IPS DF 6.9 (cell line): ENCODE measurements at regions not wholly inside any gene's neighbourhood (a gene's known extent, or its start where the extent isn't known, plus 50 kb on each side); places are given as distances from the start of the nearest gene placed in this dataset.
"Not testable (repeated sequence)": the region's sequence is repeated elsewhere in the genome, so short reads cannot be mapped to it uniquely, and the experiment has no call there.

ENCODE experiments used
- DNase-seq: peaks from one replicate; pipeline ENCODE4 v3.0.0-alpha.2; 2013; ENCODE audit warnings: low read depth, low spot score
- H3K27ac ChIP-seq: one replicate; pipeline ENCODE4 v1.5.1; 2013; ENCODE audit warnings: low read length, control low read depth
- H3K27me3 ChIP-seq: 2 replicates; pipeline ENCODE4 v1.6.1; 2013; ENCODE audit warnings: mild to moderate bottlenecking, low read length; ENCODE audit not compliant: control insufficient read depth, insufficient read depth
- H3K36me3 ChIP-seq: 2 replicates; pipeline ENCODE4 v1.6.1; 2013; ENCODE audit warnings: low read length; ENCODE audit not compliant: control insufficient read depth, insufficient read depth
- H3K4me1 ChIP-seq: 2 replicates; pipeline ENCODE4 v1.6.1; 2013; ENCODE audit warnings: low read length; ENCODE audit not compliant: control insufficient read depth, insufficient read depth
- H3K4me3 ChIP-seq: 2 replicates; pipeline ENCODE4 v1.5.1; 2013; ENCODE audit warnings: mild to moderate bottlenecking, low read length
- H3K9me3 ChIP-seq: 2 replicates; pipeline ENCODE4 v1.6.1; 2013; ENCODE audit warnings: low read length, inconsistent platforms; ENCODE audit not compliant: control insufficient read depth, insufficient read depth
- WGBS: extraction: QIAGEN DNeasy Blood & Tissue Kit; methylation state at CpG from one replicate; pipeline ENCODE4 v1.1.7; 2013; ENCODE audit warnings: mixed read lengths, missing lambda C conversion rate; ENCODE audit not compliant: insufficient read length, insufficient coverage; 5-methylcytosine and 5-hydroxymethylcytosine counted together

DNA sequence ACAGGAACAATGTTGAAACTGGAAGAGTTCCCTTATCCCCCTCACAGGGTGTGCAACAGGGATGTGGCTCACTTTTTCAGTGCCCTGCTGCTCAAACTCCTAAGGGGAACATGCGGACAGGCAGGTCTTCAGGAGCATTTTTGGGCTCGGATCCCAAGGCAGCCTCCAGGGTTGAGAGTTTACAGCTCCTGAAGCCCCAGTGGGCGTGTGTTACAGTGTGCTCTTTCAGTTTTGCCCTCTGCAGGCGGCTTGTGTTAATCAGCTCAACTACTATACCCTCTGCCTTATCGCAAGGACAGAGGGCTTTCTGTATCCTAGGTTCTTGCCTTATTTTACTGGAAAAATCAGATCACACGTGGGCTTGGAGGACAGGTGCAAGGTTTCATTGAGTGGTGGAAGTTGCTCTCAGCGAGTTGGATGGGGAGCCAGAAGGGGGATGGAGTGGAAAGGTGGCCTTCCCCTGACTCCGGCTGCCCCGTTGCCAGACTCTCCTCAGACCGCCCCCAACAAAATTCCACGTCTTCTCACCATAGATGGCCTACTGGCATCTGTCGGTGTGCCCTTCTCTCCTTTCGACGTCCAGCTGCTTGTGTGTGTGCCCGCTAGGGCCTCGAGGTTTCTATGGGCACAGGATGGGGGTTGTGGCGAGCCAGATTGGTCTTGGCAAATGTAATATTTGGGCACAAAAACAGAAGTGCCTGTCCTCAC, 541.9 kb downstream of the TMX3 start:
- no peaks in the 10 kb centered on the region for H3K4me1 ChIP-seq
- H3K27me3 ChIP-seq: no peaks in the 10 kb centered on the region
- H3K4me3 ChIP-seq: no peak overlapping the region
- no peaks in the 10 kb centered on the region for H3K36me3 ChIP-seq
- H3K9me3 ChIP-seq: no peaks in the 10 kb centered on the region
- no peak overlapping the region for H3K27ac ChIP-seq
- DNase-seq: peak; percentile 18
- no CpG with 5 or more reads among the region's 17 CpGs for WGBS

DNA sequence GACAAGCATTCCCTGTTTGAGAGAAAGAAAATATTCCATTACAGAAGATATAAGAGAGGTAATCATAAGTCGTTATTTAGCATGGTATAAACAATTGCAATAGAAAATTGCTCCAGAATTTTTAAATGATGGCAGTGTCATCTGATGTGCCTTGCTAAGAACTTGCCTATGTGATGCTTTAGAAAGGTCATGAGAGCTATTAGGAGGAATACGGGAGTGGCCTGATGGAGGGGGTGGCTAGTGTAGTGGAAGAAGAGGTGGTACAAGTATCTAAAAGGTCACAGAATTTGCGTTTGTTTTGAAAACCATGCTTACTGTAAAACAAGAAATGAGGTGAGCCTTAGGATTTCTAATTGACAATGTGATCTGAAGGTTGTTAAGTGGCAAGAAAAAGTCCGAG, 550.0 kb downstream of the TMX3 start:
- Histone ChIP-seq H3K27ac (no peak overlapping the region), H3K36me3 (no peaks in the 10 kb centered on the region), H3K9me3 (no peaks in the 10 kb centered on the region), H3K4me3 (no peak overlapping the region), H3K27me3 (no peaks in the 10 kb centered on the region), H3K4me1 (no peaks in the 10 kb centered on the region)
- WGBS: 100% methylated on average over 1 of the region's 4 CpGs
- DNase-seq: no peak

DNA sequence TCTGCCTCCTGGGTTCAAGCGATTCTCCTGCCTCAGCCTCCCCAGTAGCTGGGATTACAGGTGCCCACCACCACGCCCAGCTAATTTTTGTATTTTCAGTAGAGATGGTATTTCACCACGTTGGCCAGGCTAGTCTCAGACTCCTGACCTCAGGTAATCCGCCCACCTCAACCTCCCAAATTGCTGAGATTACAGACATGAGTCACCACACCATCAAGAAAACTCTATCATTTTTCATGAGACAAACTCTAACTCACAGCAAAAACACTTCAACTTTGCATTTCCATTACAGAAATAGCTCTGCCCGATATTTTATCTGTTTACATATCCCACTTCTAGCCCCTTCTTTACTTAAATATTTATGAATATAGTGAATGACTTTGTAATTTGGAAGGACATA, 561.1 kb downstream of the TMX3 start:
- H3K9me3 ChIP-seq, DNase-seq, H3K4me3 ChIP-seq, H3K36me3 ChIP-seq, H3K27me3 ChIP-seq, H3K4me1 ChIP-seq, H3K27ac ChIP-seq: not testable (repeated sequence)
- WGBS: no CpG with 5 or more reads among the region's 5 CpGs

DNA sequence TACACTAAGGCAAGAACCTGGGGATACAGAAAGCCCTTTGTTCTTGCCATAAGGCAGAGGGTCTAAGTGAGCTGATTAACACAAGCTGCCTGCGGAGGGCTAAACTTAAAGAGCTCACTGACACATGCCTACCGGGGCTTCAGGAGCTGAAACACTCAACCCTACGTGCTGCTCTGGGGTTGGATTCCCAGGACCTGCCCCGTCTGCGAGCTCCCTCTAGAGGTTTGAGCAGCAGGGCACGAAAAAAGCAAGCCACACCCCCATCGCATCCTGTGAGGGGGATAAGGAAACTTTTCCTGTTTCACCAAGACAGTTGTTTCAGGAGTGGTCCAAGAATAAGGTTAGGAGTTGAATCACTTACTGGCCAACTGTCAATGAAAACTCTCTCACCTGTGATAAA, 562.1 kb downstream of the TMX3 start:
- Histone ChIP-seq H3K4me1 (no peaks in the 10 kb centered on the region), H3K27me3 (no peaks in the 10 kb centered on the region), H3K4me3 (no peak overlapping the region), H3K27ac (no peak overlapping the region), H3K9me3 (no peaks in the 10 kb centered on the region), H3K36me3 (no peaks in the 10 kb centered on the region)
- no CpG with 5 or more reads among the region's 7 CpGs for WGBS
- DNase-seq: peak; percentile 41

DNA sequence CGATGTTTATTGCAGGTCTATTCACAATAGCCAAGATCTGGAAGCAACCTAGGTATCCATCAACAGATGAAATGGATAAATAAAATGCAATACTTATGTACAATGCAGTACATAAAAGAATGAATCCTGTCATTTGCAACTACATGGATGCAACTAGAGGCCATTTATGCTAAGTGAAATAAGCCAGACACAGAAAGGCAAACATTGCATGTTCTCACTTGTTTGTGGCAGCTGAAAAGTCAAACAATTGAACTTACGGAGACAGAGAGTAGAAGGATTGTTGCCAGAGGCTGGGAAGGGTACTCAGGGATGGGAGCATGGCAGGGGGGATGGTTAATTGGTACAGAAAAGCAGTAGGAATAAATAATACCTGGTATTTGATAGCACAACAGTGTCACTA, 563.9 kb downstream of the TMX3 start:
- H3K4me3 ChIP-seq: no peak overlapping the region
- H3K4me1 ChIP-seq: no peaks in the 10 kb centered on the region
- no peak overlapping the region for H3K27ac ChIP-seq
- no CpG with 5 or more reads among the region's 2 CpGs for WGBS
- H3K9me3 ChIP-seq: no peaks in the 10 kb centered on the region
- no peaks in the 10 kb centered on the region for H3K27me3 ChIP-seq
- H3K36me3 ChIP-seq: no peaks in the 10 kb centered on the region
- no peak for DNase-seq

DNA sequence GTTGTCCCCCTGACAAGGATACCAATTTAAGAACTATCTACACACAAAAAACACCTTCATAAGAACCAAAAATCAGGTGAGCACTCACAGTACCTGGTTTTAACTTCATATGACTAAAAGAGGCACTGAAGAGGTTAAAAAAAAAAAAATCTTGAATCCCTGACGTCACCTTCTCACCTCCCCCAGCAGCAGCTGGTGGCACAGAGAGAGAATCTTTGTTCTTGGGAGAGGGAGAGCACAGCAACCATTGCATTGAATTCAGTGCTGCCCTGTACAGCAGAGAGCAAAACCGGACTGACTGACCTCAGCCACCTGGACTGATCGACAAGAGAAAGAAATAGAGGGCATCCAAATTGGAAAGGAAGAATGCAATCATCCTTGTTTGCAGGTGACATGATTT, 566.0 kb downstream of the TMX3 start:
- Histone ChIP-seq H3K4me3 (no peak overlapping the region), H3K4me1 (no peaks in the 10 kb centered on the region), H3K36me3 (no peaks in the 10 kb centered on the region), H3K9me3 (no peaks in the 10 kb centered on the region), H3K27me3 (no peaks in the 10 kb centered on the region), H3K27ac (no peak overlapping the region)
- WGBS: no CpG with 5 or more reads among the region's 3 CpGs
- no peak for DNase-seq

DNA sequence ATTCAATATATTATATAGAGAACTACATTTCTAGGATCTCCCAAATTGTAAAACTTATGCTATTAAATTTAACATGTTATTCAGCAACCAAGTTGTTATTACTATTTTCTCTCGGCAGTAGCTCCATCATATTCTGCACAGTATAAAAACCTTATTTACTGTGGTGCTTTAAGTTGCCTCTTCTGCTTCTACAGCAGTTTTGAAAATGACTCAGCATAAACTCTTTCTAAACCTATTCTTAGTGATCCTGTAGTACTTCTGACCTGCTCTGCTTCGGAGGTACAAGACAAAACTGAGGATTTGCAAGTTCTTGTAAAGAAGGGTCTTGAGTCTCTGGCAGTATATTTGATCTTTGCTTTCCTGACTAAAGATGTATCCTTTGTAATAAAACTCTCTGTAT, 567.2 kb downstream of the TMX3 start:
- Histone ChIP-seq H3K4me1 (no peaks in the 10 kb centered on the region), H3K9me3 (no peaks in the 10 kb centered on the region), H3K27me3 (no peaks in the 10 kb centered on the region), H3K4me3 (no peak overlapping the region), H3K27ac (no peak overlapping the region), H3K36me3 (no peaks in the 10 kb centered on the region)
- DNase-seq: no peak
- WGBS: no CpG with 5 or more reads among the region's 2 CpGs

DNA sequence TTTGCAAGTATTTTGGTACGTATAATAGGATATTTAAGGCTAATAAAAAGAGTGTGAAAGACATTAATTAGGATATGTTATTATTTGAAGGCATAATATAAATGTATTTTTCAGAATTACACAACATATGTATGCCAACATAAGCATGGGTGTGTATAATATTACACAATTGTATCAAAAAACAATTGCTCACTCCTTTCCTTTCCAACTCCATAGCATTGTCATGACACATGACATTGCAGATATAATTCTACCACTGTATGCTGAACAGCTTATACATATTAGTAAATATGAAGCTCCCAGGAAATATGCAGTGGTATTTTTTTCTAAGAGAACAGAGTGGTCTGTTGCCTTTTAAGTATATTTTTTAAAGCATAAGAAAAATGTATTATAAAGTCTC, 593.1 kb downstream of the TMX3 start:
- no peak overlapping the region for H3K4me3 ChIP-seq

DNA sequence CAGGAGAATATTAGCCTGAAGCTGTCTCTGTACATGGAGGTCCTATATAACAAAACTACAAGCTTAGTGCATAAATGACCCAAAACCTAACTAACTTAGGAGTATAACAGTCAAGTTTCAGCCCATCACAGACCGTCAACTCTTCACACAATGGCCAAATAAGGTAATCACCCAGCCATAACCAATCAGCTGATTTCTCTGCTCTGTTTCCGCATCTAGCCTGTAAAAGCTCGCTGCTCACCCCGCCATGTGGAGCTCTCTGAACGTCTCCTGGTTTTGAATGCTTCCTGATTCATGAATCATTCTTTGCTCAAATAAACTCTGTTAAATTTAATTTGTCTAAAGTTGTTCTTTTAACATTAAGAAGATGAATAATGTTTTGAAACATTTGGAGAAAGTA, 593.6 kb downstream of the TMX3 start:
- no CpG with 5 or more reads among the region's 5 CpGs for WGBS
- H3K4me1 ChIP-seq: no peaks in the 10 kb centered on the region
- no peak for DNase-seq
- H3K36me3 ChIP-seq: no peaks in the 10 kb centered on the region
- no peaks in the 10 kb centered on the region for H3K9me3 ChIP-seq
- no peaks in the 10 kb centered on the region for H3K27me3 ChIP-seq
- H3K27ac ChIP-seq: no peak overlapping the region
- no peak overlapping the region for H3K4me3 ChIP-seq

More for the DNA sequence above, 593.1 kb downstream of the TMX3 start:
- no peak for DNase-seq
- Histone ChIP-seq H3K27me3 (no peaks in the 10 kb centered on the region), H3K9me3 (no peaks in the 10 kb centered on the region), H3K27ac (no peak overlapping the region), H3K4me1 (no peaks in the 10 kb centered on the region), H3K36me3 (no peaks in the 10 kb centered on the region)
- no CpG with 5 or more reads among the region's 1 CpG for WGBS

DNA sequence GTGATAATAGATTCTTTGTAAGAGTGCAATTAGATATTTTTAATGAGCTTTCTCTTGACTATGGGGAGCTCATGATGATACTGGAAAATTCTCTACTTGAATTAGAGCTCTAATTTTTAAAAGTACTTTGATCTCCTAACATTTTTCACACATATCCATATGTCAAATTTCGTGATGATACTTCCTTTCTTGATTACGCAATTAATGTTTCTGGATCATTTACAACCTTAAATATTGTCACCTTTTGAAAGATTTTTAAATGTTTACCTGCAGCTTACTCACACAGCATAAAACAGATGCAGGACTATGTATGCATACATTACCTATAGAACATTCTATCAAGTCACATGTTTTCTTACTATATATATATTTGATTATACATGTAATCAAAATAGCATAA, 598.5 kb upstream of the DSEL start:
- Histone ChIP-seq H3K27ac (no peak overlapping the region), H3K36me3 (no peaks in the 10 kb centered on the region), H3K4me1 (no peaks in the 10 kb centered on the region; the same call in 1 of the 2 replicates), H3K27me3 (no peaks in the 10 kb centered on the region), H3K9me3 (no peaks in the 10 kb centered on the region), H3K4me3 (no peak overlapping the region)
- DNase-seq: no peak
- no CpG with 5 or more reads among the region's 2 CpGs for WGBS

DNA sequence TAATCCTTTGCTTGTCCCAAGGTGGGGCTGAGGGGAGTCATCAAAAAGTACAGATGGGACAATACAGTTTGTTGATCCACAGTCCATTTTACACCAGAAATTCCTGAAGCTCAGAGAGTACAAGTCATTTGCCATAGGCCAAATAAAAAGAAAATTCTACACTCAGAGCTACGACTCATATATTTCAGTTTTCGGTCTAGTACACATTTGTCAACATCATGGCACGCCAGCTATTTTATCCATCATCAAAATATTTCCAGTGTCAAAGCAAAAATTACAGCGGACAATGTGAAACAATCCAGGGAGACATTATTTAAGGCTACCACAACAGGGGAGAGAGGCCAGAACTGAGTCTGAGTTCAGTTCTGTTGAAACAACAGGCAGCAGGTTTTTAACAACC, 587.5 kb upstream of the DSEL start:
- H3K27me3 ChIP-seq: no peaks in the 10 kb centered on the region
- H3K36me3 ChIP-seq: no peaks in the 10 kb centered on the region
- DNase-seq: no peak
- no peaks in the 10 kb centered on the region for H3K9me3 ChIP-seq
- no peak overlapping the region for H3K4me3 ChIP-seq
- H3K27ac ChIP-seq: no peak overlapping the region
- no peaks in the 10 kb centered on the region for H3K4me1 ChIP-seq
- no CpG with 5 or more reads among the region's 4 CpGs for WGBS
